ENCODE measurements at regions not wholly inside any gene's neighbourhood (a gene's known extent, or its start where the extent isn't known, plus 50 kb on each side); places are given as distances from the start of the nearest gene placed in this dataset.

DNA sequence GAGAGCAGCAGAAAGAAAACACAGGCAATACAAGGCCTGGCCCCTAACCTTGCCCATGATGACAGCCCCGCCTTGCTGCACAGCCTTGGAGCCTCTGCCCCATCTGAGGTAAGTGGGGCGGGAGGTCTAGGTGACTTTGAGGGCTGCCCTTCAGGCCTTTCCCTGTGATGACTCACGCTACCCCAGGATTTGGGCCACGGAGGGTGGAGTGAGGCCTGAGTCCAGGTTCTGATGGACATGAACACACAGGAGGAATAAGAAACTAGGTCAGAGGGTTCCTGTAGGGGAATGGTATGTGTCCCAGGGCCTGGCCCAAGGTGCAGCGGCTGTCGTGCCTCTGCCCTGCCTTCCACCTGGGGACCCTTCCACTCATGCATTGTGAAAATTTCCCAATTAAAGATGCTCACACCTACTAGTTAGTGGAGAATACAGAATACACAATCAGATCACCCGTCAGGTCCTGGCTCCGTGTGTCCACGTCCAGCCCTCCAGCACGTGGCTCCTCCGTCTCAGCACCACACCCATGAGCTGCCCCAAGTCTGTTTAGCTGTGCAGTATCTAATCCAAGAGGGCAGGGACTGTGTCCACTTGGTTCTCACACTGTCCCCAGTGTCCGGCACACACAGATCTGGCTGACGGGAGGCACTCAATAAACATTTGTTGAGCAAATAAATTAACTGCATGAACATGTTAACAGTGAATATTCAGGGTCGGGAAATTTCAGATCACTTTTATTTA, 111.0 kb downstream of the CHST1 start:
- DNase-seq (ENCODE audit: low spot score), result no peak

DNA sequence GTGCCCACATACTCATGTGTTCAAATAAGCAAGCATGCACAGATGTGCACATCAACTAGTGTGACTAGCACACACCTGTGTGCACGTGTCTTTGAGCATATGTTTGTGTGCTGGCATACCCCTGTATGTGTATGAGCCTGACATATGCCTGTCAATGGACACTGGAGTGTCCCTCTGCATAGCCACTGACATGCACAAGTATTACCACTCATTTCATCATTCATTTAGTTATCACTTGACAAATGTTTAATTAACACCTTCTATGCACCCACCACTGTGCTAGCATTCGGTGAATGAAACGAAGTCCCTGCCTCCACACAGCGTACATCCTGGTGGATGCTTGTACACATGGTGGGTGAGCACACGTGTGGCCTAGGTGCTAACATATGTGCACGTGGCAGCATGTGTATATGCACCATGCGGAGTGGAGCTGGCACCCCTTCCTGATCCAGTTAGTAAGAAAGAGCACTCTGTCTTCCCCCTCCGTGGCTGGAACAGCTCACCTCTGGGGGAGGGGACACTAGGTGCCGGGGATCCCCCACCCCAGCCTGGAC, 112.0 kb downstream of the CHST1 start:
- DNase-seq (ENCODE audit: low spot score), result no peak

DNA sequence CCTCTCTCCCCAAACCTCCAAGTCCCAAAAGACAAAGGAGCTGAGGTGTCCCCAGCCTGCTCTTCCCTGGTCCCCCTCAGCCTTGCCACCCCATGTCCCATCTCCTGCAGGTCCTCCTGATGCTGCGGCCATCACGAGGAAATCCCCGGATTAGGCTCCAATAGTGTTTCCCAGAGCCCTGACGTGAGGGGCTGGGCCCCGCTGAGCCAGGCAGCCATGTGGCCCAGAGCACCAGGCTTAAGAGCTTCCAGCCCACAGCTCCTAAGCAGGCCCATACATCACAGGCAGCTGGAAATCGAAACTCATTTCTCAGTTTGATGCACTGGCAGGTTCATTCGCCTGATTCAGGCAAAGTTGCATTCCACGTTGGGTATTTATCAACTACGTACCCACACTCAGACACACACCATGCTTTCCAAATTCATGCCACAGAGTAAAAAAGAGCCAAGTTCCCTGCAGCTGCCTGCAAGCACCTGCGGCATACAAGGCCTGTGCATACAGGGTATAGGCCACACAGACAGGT, 114.2 kb downstream of the CHST1 start:
- no peak for DNase-seq (ENCODE audit: low spot score)

DNA sequence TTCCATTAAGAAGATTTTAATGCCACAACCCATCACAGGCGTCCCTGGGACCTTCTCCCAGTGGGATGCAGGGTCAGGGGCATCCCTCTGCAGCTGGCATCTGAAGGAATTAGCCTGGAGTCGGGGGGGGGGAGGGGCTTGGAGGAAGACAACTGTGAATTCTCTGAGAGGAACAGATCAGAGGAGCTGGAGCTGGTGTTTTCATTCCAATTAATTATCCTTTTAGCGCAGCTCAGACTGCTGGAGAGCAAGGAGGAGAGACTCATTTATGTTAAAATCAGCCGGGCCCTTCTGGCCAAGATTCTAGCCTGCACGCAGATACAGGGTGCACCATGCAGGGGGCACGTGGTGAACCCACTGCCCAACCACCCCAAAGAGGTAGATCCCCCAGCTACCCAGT, 116.2 kb downstream of the CHST1 start:
- no peak for DNase-seq (ENCODE audit: low spot score)

DNA sequence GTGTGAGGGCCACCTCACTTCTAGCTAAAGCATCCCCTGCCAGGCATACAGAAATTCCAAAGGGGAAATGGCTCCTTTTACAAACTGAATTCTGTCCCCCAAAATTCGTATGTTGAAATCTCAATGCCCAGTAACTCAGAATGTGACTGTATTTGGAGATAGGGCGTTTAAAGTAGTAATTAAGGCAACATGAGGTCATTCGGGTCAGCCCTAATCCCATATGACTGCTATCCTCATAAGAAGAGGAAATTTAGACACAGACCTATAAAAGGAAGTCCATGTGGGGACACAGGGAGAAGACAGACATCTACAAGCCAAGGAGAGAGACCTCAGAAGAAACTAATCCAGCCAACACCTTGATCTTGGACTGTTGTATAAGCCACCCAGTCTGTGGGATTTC, 119.1 kb downstream of the CHST1 start:
- no peak for DNase-seq (ENCODE audit: low spot score)

DNA sequence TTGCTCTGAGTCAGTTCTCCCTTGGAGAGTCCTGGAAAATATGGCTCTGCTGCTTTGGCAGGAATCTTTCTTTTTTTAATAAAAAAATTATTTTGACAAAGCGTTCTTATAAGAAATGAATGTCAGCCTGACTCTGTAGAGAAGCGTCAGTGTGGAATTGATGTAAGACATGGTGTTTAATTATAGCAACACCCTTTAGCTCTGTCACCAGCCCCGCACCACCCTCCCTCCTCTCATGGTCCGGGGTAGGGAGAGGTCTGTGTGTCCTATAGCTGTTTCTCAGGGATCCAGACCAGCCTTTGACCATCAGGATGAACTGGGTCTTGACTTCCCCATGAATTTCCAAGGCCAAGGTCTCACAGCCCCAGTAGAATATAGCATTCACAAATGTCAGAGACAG, 120.6 kb downstream of the CHST1 start:
- no peak for DNase-seq (ENCODE audit: low spot score)

DNA sequence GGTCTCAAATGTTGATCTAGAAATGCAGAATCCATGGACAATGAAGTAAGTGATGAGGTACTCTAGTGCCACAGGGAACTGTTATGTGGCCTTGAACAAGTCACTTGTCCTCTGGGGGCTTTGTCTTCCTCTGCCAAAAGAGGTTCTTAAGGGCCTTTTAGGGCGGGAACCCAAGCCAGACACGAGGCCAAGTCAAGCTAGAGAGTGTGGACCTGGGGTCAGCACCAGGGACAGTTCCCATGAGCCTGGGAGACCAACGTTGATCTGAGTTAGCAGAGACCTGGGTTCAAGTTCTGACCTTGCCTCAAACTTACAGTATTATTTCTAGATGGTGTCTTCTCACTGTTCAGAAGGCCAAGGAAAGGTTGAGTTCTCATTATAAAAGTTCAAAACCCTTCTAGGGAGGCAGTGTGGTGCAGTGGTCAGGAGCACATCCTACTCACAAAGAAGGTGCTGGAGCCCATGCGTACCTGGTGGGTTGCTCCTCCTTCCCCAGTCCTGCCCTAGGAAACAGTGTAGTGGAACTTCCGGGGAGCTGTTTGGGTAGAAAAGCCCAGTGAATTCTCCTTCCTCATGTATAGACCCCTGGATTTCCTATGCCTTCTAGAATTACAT, 121.5 kb downstream of the CHST1 start:
- no peak for DNase-seq (ENCODE audit: low spot score)

DNA sequence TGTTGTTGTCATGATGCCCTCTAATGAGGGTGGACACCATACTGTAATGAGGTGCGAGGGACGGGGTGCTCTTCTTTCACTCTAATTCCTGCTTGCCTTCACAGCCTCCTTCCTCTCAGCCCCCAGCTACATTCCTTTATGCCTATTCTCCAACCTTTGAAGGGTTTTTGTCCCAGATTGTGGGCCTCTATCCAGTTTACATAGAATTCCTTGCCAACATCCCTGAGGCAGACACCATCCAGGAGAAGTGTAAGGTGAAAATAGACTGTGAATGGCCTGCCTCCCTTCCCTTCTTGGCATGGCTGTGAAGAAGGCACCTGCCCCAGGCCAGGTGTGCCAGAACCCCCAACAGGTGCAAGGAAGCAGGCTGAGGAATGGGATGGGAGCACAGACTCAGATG, 122.3 kb downstream of the CHST1 start:
- DNase-seq (ENCODE audit: low spot score), result no peak

DNA sequence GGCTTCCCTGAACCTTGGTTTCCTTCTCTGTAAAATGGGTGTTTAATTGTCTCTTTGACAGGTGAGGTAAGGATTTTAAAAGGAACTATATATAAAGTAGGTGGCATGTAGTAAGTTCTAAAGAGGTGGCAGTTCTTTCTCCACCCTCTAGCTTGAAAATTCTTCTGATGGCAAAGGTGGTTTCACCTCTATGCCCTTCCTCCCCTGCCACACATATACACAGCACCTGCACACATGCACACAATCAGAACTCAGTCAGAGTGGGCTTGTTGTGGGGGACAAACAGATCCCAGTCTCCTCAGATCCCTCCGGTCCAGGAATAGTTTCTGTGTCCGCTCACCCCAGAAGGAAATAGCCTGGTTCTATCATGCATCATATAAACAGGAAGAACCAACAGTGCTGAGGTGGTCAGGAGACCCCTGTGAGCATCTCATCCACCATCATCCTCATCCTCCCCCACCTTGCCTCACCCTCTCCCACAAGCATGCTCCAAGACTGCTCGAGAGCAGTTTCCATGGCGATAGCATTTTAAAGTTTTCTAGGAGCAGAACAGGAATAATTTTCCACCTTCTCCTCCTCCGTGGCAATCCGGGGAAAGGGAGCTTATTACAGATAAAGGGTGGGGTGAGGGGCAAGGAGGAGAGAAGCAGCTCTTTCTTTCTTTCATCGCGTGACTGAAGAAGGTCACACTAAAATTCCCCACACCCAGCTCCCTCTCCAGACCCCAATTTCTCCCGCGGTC, 123.6 kb downstream of the CHST1 start:
- DNase-seq (ENCODE audit: low spot score), result no peak

DNA sequence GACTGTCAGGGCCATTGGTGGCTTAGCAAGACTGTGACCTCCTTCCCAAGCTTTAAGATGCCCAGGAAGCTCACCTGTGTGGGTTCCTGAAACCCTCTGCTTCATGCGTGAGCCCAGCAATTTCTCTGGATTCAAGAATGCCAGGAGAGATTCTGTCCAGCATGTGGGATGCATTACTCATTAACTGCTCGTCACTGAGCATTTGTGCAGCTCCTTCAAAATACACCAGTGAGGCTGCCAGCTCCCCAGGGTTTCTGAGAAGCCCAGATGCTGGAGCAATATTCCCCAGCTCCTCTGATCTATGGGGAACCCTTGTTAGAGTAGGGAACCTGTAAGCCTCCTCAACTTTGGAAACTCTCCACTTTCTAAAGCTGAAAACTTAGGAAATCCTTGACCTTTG, 126.5 kb downstream of the CHST1 start:
- DNase-seq (ENCODE audit: low spot score), result no peak

DNA sequence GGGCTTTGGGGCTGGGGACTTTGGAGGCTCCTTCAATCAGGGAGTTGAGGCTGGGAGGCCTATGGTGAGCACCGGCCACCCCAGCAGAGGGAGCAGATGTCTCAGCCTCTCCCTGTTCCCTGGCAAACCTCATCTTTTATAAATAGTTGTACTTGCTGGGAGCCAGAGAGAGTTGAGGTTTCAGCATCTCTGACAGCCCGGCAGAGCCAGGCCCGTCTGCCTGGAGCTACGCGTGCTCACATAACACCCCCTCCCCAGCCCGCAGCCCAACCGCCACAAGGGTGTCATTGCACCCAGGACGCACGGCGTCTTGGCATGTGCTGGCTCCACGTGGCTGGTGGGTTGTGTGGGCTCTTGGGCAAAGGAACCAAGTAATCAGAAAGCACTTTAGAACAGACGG, 127.1 kb downstream of the CHST1 start:
- DNase-seq (ENCODE audit: low spot score), result no peak

DNA sequence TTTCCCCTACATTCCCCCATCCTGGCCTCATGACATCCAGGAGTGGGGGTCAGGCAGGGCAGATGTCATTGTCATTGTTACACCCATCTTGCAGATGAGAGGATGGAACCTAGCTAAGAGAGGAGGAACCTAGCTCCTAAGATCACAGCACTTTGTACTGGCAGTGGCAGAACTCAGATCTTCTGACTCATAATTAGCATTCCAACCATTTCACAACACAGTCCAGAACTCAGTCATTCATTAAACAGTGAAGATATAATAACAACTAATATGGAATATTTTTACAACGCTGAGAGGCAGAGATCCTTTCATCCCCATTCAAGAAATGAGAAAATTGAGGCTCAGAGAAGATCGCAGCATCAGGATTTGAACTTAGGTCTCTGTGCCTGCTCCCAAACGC, 127.8 kb downstream of the CHST1 start:
- DNase-seq (ENCODE audit: low spot score), result no peak

DNA sequence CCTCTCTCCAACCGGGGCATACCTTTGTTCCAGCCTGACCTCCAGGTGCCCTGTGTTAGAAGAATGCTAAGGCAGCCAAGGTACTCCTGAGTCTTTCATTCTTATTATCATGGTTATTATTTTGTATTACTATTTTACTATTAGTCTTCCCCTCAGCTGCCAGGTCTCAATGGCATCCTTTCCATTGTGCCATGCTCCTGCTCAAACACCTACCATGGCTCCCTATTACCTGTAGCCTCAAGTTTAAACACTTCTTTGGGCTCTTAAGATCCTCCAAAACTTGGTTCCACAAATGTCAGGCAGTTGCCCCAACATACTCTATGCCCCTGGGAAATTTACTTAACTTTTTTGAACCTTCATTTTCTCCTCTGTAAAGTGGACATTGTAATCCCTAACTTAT, 130.4 kb downstream of the CHST1 start:
- no peak for DNase-seq (ENCODE audit: low spot score)

DNA sequence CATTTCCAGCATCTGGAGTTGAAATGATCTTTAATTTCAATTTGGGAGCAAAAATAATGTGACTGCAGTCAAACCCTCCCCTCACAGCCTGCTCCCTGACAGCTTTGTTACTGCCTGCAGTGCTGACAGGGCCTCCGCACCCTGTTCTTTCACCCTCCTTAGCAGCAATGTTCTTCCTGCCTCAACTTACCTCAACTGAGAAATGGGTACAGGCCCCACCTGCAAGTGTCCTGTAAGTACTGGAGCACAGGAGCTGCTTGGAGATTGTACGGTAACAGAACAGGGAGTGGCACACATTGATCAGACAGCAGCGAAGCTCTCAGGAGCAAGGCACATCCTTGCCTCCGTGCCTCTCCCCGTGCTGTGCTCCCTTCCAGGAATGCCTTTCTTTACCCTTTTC, 131.3 kb downstream of the CHST1 start:
- no peak for DNase-seq (ENCODE audit: low spot score)

DNA sequence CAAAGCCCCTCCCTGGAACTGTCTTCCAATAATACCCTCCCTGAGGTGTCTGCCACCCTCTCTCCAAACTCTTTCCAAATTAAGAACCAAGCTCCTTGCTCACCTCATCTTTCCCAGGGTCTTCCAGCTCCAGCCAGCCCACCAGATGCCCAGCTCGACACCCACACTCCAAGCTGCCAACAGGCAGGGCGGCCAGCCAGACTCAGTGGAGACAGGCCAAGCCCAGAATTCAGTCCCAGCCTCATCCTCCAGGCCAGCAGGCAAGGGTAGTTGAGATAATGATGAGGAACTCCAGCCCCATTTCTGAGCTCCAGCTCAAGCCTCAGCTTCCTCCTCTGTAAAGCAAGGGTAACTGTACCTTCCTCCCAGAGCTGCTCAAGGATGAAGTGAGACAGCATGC, 132.9 kb downstream of the CHST1 start:
- no peak for DNase-seq (ENCODE audit: low spot score)

DNA sequence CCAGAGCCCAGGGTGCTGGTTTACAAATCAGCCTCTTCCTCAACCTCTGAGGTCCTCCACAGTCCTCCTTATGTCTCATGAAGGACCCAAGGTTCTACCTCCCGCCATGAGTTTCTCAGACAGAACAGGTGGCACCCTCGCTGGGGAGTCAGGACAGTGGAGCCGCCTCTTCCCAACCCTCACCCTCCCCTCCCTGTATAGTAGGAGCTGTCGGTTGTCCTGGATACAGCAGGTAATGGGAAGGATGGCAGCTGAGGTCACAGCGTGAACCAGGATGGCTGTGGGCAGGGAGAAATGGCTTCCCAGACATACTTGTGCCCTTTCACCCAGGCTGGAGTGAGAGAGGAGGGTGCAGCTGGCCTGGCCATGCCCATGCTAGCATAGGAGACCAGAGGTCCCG, 134.6 kb downstream of the CHST1 start:
- DNase-seq (ENCODE audit: low spot score), result no peak

DNA sequence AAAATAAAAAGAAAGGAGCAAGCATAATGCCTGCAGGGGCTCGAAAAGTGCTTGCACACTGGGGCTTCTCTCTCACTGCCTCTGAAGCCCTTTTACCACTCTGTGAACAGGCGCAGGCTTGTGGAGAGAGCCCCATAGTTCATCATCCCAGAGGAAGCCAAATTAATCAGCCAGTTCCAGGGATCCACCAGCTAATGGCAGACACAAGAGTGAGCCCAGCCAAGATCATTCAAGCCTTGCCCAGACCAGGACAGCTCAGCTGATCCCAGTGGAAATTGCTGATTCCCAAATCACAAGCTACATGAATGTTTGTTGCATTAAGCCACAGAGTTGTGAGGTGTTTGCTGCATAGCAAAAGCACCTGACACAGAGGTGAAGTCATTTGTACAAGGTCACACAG, 135.3 kb downstream of the CHST1 start:
- no peak for DNase-seq (ENCODE audit: low spot score)

DNA sequence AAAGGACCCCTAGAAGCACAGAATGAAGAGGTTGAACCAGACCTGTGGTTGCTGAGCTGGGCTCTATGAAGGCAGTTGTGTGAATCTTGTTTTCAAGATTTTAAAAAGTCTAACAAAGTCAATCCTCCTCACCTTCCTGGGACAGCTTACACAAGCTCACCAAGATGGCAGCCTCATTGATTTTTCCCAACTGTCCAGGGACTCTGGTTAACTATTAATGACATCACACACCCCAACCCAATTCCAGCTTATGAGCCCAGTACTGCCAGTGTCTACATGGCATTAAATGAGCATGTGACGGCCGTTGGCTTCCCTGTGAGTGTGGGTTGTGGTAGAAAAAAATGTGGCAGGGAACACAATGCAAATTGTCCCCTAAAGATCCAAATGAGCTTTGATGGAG, 137.0 kb downstream of the CHST1 start:
- DNase-seq (ENCODE audit: low spot score), result no peak

DNA sequence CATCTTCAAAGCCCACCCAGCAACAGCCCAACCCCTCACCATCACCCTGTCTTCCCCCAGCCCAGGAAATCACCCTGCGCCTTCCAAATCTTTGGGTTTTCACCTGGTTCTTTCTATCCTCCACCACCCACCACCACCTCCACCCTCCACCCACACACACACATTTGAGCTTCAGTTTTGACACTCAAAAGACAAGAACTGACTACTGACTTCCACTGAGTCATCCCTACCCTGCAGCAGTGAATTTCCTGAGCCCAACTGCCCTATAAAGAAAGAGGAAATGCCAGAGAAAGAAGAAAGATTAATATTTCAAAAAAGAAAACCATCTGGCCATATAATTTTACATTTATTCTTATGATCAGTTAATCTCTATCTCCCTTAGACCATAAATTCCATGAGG, 137.5 kb downstream of the CHST1 start:
- DNase-seq (ENCODE audit: low spot score), result no peak

DNA sequence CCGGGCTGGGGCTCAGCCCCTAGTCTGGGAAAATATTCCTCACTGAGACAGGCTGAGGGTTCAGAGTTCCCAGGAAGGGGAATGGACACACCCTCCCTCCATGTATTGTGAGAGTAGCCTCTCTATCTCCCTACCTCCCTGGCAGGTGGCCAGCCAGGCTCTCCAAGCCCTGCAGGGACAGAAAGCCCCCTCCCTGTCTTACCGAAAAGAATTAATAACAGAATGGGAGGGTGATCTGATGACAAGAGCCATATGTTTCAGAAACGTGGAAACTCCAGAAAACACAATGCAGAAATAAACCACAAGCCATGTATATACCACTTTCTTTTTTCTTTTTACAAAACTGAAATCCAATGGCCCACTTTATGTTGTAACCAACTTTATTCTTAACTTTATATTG, 140.0 kb downstream of the CHST1 start:
- no peak for DNase-seq (ENCODE audit: low spot score)

DNA sequence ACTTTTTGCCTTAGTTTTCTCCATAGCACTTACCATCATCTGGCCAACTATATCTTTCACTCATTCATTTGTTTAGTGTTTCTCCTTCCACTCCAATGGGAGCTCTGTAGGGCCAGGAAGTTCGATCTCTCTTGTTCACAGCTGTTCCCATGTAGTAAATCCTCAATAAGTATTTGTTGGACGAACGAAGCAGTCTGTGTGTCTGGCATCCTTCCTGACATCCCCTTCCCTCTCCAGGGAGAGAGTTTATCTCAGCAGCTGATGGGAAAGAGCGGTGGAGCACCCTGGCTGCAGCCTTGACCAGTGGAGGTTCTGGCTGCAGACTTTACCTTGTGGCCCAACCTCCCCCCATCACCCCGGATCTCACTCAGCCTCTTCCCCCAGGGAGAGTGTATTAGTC, 141.7 kb downstream of the CHST1 start:
- no peak for DNase-seq (ENCODE audit: low spot score)

DNA sequence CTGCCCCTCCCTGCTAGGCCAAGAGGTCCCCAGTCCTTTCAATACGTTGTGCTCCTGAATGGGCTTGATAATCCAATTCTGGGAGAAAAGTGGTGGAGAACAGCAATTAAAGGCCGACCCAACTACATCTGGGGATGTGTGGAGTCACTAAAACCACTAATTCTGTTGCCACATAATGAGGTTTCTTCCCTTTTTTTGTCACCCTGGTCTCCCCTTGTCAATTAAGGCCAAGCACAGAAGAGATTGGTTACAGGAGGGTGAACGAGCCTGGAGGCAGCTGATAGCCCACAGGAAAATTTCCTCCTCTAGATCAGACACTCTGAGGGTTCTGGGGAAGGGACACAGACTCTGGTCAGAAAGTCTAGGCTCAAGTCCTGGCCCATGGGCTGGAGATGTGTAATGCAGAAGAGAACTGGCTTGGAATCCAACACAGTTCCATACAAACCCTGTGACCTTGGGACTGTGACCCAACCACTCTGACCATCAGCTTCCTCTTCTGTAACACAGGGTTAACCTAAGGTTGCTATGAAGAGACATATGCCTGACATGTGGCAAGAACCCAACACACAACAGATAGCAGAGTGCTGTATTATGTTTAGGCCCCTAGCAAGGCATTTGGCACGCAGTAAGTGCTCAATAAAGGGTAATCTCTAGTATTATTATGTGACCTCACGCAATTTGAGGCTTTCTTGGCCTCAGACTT, 146.4 kb downstream of the CHST1 start:
- no peak for DNase-seq (ENCODE audit: low spot score)

Measured in hematopoietic multipotent progenitor cell treated with erythropoietin and hydrocortisone succinate and interleukin-3 and kit ligand, for 15 days (in vitro differentiated cells).